Body of pancreas (tissue), 4 donors: ENCODE measurements at regions not wholly inside any gene's neighbourhood (a gene's known extent, or its start where the extent isn't known, plus 50 kb on each side); places are given as distances from the start of the nearest gene placed in this dataset.
"Not testable (repeated sequence)": the region's sequence is repeated elsewhere in the genome, so short reads cannot be mapped to it uniquely, and the experiment has no call there.

ENCODE experiments used
- ATAC-seq: fragments of 150-250 bp; one replicate; pipeline ENCODE4 v1.9.1; 2016
- DNase-seq, 4 donors: peaks; one replicate each; pipeline ENCODE4 v3.0.0-alpha.2; 2019
- H3K27ac ChIP-seq, 4 donors: fragments of 200-600 bp; sonication (generic); 1 replicate in 3 of 4; 2 replicates in 1 of 4; pipeline versions ENCODE4 v1.5.1 to v1.6.1; 2016 to 2019; ENCODE audit warnings: mild to moderate bottlenecking in 1 of 4, mixed read lengths in 1 of 4, moderate library complexity in 1 of 4
- H3K27me3 ChIP-seq, 2 donors: fragments of 200-600 bp; sonication (generic); one replicate each; pipeline ENCODE4 v1.6.0; 2016; ENCODE audit warnings: mild to moderate bottlenecking in 1 of 2
- H3K36me3 ChIP-seq, 2 donors: fragments of 200-600 bp; sonication (generic); replicated peaks in 1 of 2; 2 replicates each; pipeline ENCODE4 v1.5.1; 2016; ENCODE audit warnings: low read depth in 2 of 2; ENCODE audit not compliant: insufficient read depth in 1 of 2
- H3K4me1 ChIP-seq: fragments of 200-600 bp; sonication (generic); one replicate; pipeline ENCODE4 v1.6.0; 2016
- H3K4me3 ChIP-seq, 2 donors: fragments of 200-600 bp; sonication (generic); 1 replicate in 1 of 2; 2 replicates in 1 of 2; pipeline ENCODE4 v1.5.1; 2016 to 2019
- H3K9me3 ChIP-seq, 3 donors: fragments of 200-600 bp; sonication (generic); 1 replicate in 2 of 3; 2 replicates in 1 of 3; pipeline ENCODE4 v1.5.1; 2016
- CTCF ChIP-seq, 7 experiments: fragments of 450-650 bp in 4 of 7; fragments of 200-600 bp in 3 of 7; sonication (generic) in 3 of 7; IDR thresholded peaks; one replicate each; pipeline ENCODE4 v1.5.1; 2016 to 2019; ENCODE audit warnings: antibody characterized with exemption in 7 of 7
- POLR2A ChIP-seq, 3 donors: fragments of 450-650 bp; IDR thresholded peaks; one replicate each; pipeline ENCODE4 v1.6.1; 2016; ENCODE audit warnings: antibody characterized with exemption in 3 of 3, mild to moderate bottlenecking in 2 of 3
- WGBS, 2 donors: methylation state at CpG; one replicate each; pipeline ENCODE4 v1.1.5; 2017; 5-methylcytosine and 5-hydroxymethylcytosine counted together
- intact Hi-C: fragments of 100-400 bp; cut with DNase I; formaldehyde crosslinking; loops from one replicate; pipeline ENCODE4 v1.15.1; 2023

- H3K4me3 ChIP-seq, result no peak overlapping the region
- H3K27me3 ChIP-seq, result no peaks in the 10 kb centered on the region
- no peaks in the 10 kb centered on the region for H3K9me3 ChIP-seq
- no peak overlapping the region for H3K27ac ChIP-seq
- 53 to 64% methylated on average over 3 of the region's 3 CpGs for WGBS, 2 donors
- DNase-seq, result no peak
- no peaks in the 10 kb centered on the region for H3K4me1 ChIP-seq
- intact Hi-C loops, result no loop called here
- H3K36me3 ChIP-seq, result no peaks in the 10 kb centered on the region
- no peak for ATAC-seq
- no peak for TF ChIP-seq CTCF (IDR thresholded peaks at IDR 0.05)
- TF ChIP-seq POLR2A (IDR thresholded peaks at IDR 0.05), result no peak
These were observed 251.6 kb upstream of the FAM78B start for GRCh38 chr1:166418344-166418933.

GRCh38 chr1:166422586-166422985, 255.8 kb upstream of the FAM78B start:
- intact Hi-C loops, H3K36me3 ChIP-seq, H3K27ac ChIP-seq, H3K9me3 ChIP-seq, DNase-seq, H3K4me3 ChIP-seq, ATAC-seq, H3K27me3 ChIP-seq, H3K4me1 ChIP-seq: not testable (repeated sequence)
- 58 to 65% methylated on average over 4 of the region's 4 CpGs for WGBS, 2 donors

GRCh38 chr1:166432655-166433054, 265.9 kb upstream of the FAM78B start:
- Histone ChIP-seq H3K4me1 (no peaks in the 10 kb centered on the region), H3K36me3 (no peaks in the 10 kb centered on the region), H3K27ac (no peak overlapping the region), H3K27me3 (no peaks in the 10 kb centered on the region), H3K9me3 (no peaks in the 10 kb centered on the region), H3K4me3 (no peak overlapping the region)
- DNase-seq, result no peak
- 52 to 69% methylated on average over 2 of the region's 2 CpGs for WGBS, 2 donors
- TF ChIP-seq POLR2A (IDR thresholded peaks at IDR 0.05), result no peak
- TF ChIP-seq CTCF (IDR thresholded peaks at IDR 0.05), result no peak
- intact Hi-C loops, result no loop called here
- ATAC-seq, result no peak

GRCh38 chr1:166433404-166434304, 266.9 kb upstream of the FAM78B start:
- H3K9me3 ChIP-seq, H3K36me3 ChIP-seq, ATAC-seq, H3K4me1 ChIP-seq, H3K27me3 ChIP-seq, H3K27ac ChIP-seq, H3K4me3 ChIP-seq, intact Hi-C loops: not testable (repeated sequence)
- TF ChIP-seq CTCF (IDR thresholded peaks at IDR 0.05), result peak in 6 of 7 experiments; percentile 7 to 58 (median 51)
- peak in 3 of 4 donors; percentile 15 to 39 (median 16) for DNase-seq
- 29 to 33% methylated on average over 7 of the region's 7 CpGs for WGBS, 2 donors

GRCh38 chr1:166457700-166458099, 290.9 kb upstream of the FAM78B start:
- H3K9me3 ChIP-seq, result no peaks in the 10 kb centered on the region
- intact Hi-C loops, result no loop called here
- no peak overlapping the region for H3K4me3 ChIP-seq
- TF ChIP-seq CTCF (IDR thresholded peaks at IDR 0.05), result no peak
- no peak for TF ChIP-seq POLR2A (IDR thresholded peaks at IDR 0.05)
- no peaks in the 10 kb centered on the region for H3K36me3 ChIP-seq
- no peak overlapping the region for H3K27ac ChIP-seq
- ATAC-seq, result no peak
- no peak for DNase-seq
- 69 to 76% methylated on average over 2 of the region's 2 CpGs for WGBS, 2 donors
- no peaks in the 10 kb centered on the region for H3K4me1 ChIP-seq
- no peaks in the 10 kb centered on the region for H3K27me3 ChIP-seq
